AG04450 (cell line): ENCODE measurements at regions not wholly inside any gene's neighbourhood (a gene's known extent, or its start where the extent isn't known, plus 50 kb on each side); places are given as distances from the start of the nearest gene placed in this dataset.

Source experiments
- CTCF ChIA-PET: fragments of 300-600, 350-600 bp; formaldehyde crosslinking; extraction: SDS; loops from one replicate; lab custom pipeline; 2022; ENCODE audit warnings: antibody characterized with exemption, inconsistent platforms; lab: Charles Lee
- POLR2A ChIA-PET: fragments of 350-600 bp; formaldehyde crosslinking; extraction: SDS; loops from one replicate; lab custom pipeline; 2021; ENCODE audit warnings: antibody characterized with exemption, inconsistent platforms; lab: Yijun Ruan, JAX
- DNase-seq: peaks from one replicate; pipeline ENCODE4 v3.0.0-alpha.2; 2011; ENCODE audit warnings: low read depth, low spot score
- H3K27ac ChIP-seq: one replicate; pipeline ENCODE4 v1.5.1; 2012; ENCODE audit warnings: low read depth, low read length, control low read depth
- H3K27me3 ChIP-seq: one replicate; pipeline ENCODE4 v1.6.0; 2012; ENCODE audit warnings: low read length; ENCODE audit not compliant: control insufficient read depth, insufficient read depth
- H3K4me3 ChIP-seq: 2 replicates; pipeline ENCODE4 v1.5.1; 2011; ENCODE audit warnings: mild to moderate bottlenecking, low read depth, low read length, control low read depth
- H3K9me3 ChIP-seq: 2 replicates; pipeline ENCODE4 v1.5.1; 2012; ENCODE audit warnings: low read length; ENCODE audit not compliant: control insufficient read depth, insufficient read depth
- TF ChIP-seq, protein P1 (sequence below): IDR thresholded peaks from 2 replicates; pipeline ENCODE4 v1.5.1; 2011; ENCODE audit warnings: low read depth, low read length, control low read depth, inconsistent platforms

DNA sequence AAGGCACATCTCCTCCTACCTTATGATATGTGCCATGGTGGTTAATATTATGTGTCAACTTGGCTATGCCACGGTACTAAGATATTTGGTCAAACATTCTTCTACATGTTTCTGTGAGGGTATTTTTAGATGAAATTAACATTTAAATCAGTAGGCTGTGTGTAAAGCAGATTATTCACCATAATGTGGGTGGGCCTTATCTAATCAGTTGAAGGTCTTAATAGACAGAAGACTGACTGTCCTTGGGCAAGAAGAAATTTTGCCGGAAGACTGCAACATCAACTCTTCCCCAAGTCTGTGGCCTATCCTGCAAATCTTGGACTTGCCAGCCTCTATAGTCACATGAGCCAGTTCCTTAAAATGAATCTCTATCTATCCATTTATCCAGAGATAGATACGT, 380.1 kb upstream of the DDI1 start:
- Histone ChIP-seq H3K9me3 (peaks cover 4% of the 10 kb centered on the region; the same call in 1 of the 2 replicates), H3K27ac (no peak overlapping the region), H3K4me3 (no peak overlapping the region), H3K27me3 (no peaks in the 10 kb centered on the region)
- no peak for DNase-seq
- CTCF ChIA-PET, result no interaction called here
- TF ChIP-seq, protein P1, sequence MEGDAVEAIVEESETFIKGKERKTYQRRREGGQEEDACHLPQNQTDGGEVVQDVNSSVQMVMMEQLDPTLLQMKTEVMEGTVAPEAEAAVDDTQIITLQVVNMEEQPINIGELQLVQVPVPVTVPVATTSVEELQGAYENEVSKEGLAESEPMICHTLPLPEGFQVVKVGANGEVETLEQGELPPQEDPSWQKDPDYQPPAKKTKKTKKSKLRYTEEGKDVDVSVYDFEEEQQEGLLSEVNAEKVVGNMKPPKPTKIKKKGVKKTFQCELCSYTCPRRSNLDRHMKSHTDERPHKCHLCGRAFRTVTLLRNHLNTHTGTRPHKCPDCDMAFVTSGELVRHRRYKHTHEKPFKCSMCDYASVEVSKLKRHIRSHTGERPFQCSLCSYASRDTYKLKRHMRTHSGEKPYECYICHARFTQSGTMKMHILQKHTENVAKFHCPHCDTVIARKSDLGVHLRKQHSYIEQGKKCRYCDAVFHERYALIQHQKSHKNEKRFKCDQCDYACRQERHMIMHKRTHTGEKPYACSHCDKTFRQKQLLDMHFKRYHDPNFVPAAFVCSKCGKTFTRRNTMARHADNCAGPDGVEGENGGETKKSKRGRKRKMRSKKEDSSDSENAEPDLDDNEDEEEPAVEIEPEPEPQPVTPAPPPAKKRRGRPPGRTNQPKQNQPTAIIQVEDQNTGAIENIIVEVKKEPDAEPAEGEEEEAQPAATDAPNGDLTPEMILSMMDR, result no peak
- POLR2A ChIA-PET, result no interaction called here

DNA sequence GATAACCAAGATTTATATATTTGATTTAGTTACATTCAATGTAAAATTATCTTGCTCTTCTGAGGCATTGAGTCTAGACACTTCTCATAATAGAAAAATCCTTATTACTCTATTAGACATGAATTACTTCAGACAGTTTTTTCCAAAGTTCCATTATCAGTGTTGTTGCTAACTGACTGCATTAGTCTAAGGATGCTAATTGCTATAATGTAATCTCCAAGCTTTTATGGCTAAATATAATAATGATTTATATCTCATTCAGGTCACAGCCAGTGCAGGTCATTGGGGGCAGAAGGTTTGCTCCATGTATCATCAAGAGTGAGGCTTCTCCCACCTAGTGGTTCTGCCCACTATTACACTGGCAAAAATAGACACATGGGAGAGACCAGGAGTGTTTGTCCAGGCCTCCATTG, 377.2 kb upstream of the DDI1 start:
- TF ChIP-seq, protein P1, result peak; percentile 39
- H3K4me3 ChIP-seq, result no peak overlapping the region
- H3K27me3 ChIP-seq, result no peaks in the 10 kb centered on the region
- no peak for DNase-seq
- no peaks in the 10 kb centered on the region for H3K9me3 ChIP-seq
- CTCF ChIA-PET, result interaction anchor here (1.0 kb wide), 1 partner anchor 22 kb away, joined by 3 read pairs; no protein-coding TSS in a partner anchor
- no peak overlapping the region for H3K27ac ChIP-seq
- POLR2A ChIA-PET, result no interaction called here

DNA sequence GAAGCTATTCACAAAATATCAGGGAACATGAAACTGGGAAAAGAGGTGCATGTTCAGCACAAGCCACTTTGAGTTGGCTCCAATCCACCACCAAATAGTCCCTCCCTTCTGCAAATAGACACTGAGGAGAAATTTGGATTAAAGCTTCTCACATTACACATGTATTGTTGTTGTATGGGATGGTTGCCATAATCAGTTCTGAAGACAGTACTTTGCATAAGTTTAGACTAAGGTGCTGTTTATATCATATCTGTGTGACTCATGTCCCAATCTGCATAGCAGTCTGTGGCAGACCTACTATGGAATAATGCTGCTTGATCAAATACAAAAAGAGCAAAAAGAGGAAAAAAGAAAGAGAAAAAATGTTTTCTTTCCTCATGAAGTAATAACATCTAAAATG, 376.7 kb upstream of the DDI1 start:
- POLR2A ChIA-PET, result no interaction called here
- no peak overlapping the region for H3K27ac ChIP-seq
- CTCF ChIA-PET, result interaction anchor here (1.0 kb wide), 1 partner anchor 22 kb away, joined by 3 read pairs; no protein-coding TSS in a partner anchor
- H3K9me3 ChIP-seq, result no peaks in the 10 kb centered on the region
- TF ChIP-seq, protein P1, result no peak
- no peak overlapping the region for H3K4me3 ChIP-seq
- H3K27me3 ChIP-seq, result no peaks in the 10 kb centered on the region
- no peak for DNase-seq

DNA sequence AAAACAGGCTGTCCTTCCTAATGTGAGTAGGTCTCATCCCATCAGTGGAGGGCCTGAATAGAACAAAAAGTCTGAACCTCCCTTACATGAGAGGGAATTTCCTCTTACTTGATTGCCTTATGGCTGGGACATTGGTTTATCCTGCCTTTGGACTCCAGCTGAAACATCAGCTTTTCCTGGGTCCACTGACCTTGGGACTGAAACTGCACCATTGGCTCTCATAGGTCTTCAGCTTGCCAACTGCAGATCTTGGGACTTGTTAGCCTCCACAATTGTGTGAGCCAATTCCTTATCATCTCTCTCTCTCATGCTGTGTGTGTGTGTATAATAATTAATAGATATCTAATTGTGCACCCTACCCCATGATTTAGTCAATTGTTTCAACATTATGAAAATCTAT, 375.3 kb upstream of the DDI1 start:
- no peaks in the 10 kb centered on the region for H3K9me3 ChIP-seq
- POLR2A ChIA-PET, result no interaction called here

DNA sequence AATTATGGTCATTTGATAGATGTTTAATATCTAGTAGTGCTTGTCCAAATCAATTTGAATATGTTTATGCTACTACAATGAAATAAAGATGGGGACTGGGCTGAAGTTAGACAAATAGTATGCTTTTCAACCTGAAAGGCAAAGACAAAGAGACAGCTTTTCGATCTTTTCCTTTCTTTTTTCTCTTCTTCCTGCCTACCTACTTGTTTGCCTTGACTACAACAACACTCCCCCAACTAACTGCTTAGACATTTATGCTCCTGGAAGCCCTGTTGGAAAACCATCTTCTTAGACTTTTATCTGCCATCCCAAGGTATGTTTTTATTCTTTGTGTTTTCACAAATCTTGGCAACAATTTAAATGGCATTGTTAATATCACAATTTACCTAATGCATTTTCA, 374.4 kb upstream of the DDI1 start:
- H3K27me3 ChIP-seq, result no peaks in the 10 kb centered on the region
- TF ChIP-seq, protein P1, result no peak
- H3K9me3 ChIP-seq, result no peaks in the 10 kb centered on the region
- no peak overlapping the region for H3K4me3 ChIP-seq
- no peak overlapping the region for H3K27ac ChIP-seq
- ChIA-PET POLR2A (no interaction called here), CTCF (interaction anchor here (0.9 kb wide), 1 partner anchor 19 kb away, joined by 4 read pairs; no protein-coding TSS in a partner anchor)
- DNase-seq, result no peak

More for the DNA sequence above, 375.3 kb upstream of the DDI1 start:
- Histone ChIP-seq H3K4me3 (no peak overlapping the region), H3K27me3 (no peaks in the 10 kb centered on the region), H3K27ac (no peak overlapping the region)
- no peak for DNase-seq
- CTCF ChIA-PET, result no interaction called here
- TF ChIP-seq, protein P1, result no peak
